ENCODE measurements at regions not wholly inside any gene's neighbourhood (a gene's known extent, or its start where the extent isn't known, plus 50 kb on each side); places are given as distances from the start of the nearest gene placed in this dataset.
"Not testable (repeated sequence)": the region's sequence is repeated elsewhere in the genome, so short reads cannot be mapped to it uniquely, and the experiment has no call there.

DNA sequence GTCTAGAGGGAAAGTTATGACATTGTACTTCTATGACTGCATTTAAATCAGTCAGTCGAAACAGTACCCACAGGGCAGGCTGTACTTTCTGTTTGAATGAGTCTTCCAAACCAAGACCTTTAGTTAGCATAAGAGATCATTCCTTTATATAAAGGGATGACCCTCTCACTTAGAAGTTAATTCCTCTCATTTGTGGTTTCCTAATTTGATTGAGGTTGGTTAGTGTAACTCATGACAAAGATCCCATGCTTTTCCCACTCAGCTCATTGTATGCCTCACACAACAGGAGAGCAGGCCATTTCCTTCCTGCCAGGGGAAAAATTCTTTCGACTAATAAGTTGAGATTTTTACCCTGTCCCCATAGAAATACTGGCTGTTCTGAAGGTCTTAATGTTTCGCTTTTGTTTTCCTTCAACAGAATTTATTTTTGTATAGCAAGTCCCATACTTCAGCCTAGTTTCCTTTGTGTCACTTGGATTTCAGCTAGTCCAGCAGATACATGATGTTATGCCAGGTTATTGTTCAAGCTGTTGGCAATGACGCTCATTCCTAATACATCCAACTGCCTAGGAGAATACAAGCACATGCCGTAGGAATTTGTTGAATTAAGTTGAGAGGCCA lies 500.7 kb downstream of the SPATA31D1 start:
- no peak overlapping the region for H3K4me3 ChIP-seq (ENCODE audit: low read depth, low read length)
- no peak for TF ChIP-seq CTCF (IDR thresholded peaks at IDR 0.05; ENCODE audit: low read depth, low read length)

GRCh38 chr9:82490019-82490499 lies 501.5 kb downstream of the SPATA31D1 start:
- TF ChIP-seq CTCF (IDR thresholded peaks at IDR 0.05; ENCODE audit: low read depth, low read length) = no peak
- no peak overlapping the region for H3K4me3 ChIP-seq (ENCODE audit: low read depth, low read length)

DNA sequence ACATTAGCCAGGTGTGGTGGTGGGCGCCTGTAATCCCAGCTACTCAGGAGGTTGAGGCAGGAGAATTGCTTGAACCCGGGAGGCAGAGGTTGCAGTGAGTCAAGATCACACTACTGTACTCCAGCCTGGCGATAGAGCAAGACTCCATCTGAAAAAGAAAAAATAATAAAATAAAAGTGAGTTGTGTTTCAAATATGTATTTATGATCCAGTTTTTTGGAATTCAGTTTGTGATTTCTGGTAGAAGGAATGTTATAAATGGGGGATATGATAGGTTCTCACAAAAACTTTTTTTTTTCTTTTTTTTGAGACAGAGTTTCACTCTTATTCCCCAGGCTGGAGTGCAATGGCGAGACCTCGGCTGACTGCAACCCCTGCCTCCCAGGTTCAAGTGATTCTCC lies 502.2 kb downstream of the SPATA31D1 start:
- H3K4me3 ChIP-seq (ENCODE audit: low read depth, low read length) = not testable (repeated sequence)

GRCh38 chr9:82491604-82492003 lies 503.0 kb downstream of the SPATA31D1 start:
- no peak for TF ChIP-seq CTCF (IDR thresholded peaks at IDR 0.05; ENCODE audit: low read depth, low read length)
- H3K4me3 ChIP-seq (ENCODE audit: low read depth, low read length) = no peak overlapping the region

DNA sequence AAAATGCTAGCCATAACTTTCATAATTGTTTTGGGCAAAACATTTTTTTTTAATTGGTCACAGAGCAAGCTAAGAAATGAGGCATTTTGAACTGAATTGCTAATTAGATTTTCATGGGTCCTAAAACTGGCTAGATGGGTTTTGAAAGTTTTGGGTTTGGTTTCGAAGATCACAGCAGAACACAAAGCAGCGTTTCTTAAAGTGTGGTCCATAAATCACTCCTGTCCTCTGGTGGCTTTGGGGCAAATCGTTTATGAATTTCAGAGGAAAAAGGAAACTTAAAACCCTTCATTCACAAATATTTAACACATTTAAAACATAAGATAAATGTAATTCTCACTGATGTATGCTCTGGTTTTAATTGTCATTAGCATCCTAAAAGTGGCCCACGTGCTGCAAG lies 503.7 kb downstream of the SPATA31D1 start:
- no peak overlapping the region for H3K4me3 ChIP-seq (ENCODE audit: low read depth, low read length)
- no peak for TF ChIP-seq CTCF (IDR thresholded peaks at IDR 0.05; ENCODE audit: low read depth, low read length)

GRCh38 chr9:82495884-82496777 lies 507.6 kb downstream of the SPATA31D1 start:
- no peak for TF ChIP-seq CTCF (IDR thresholded peaks at IDR 0.05; ENCODE audit: low read depth, low read length)
- H3K4me3 ChIP-seq (ENCODE audit: low read depth, low read length) = no peak overlapping the region

GRCh38 chr9:82498541-82499317 lies 510.2 kb downstream of the SPATA31D1 start:
- no peak for TF ChIP-seq CTCF (IDR thresholded peaks at IDR 0.05; ENCODE audit: low read depth, low read length)
- H3K4me3 ChIP-seq (ENCODE audit: low read depth, low read length) = no peak overlapping the region

Measured in WI38 (cell line).